Stimulated activated CD4-positive, alpha-beta T cell treated with anti-CD3 and anti-CD28 coated beads, Interleukin-15, amount 100 ng/mL, for 48 hours (primary cell): ENCODE measurements at regions not wholly inside any gene's neighbourhood (a gene's known extent, or its start where the extent isn't known, plus 50 kb on each side); places are given as distances from the start of the nearest gene placed in this dataset.

Source experiments
- DNase-seq, 2 donors: peaks; one replicate each; pipeline ENCODE4 v3.0.0-alpha.2; 2020; ENCODE audit warnings: low read depth in 2 of 2

GRCh38 chr15:98385752-98386381 is 262.5 kb upstream of the IGF1R start:
- no peak for DNase-seq

DNA sequence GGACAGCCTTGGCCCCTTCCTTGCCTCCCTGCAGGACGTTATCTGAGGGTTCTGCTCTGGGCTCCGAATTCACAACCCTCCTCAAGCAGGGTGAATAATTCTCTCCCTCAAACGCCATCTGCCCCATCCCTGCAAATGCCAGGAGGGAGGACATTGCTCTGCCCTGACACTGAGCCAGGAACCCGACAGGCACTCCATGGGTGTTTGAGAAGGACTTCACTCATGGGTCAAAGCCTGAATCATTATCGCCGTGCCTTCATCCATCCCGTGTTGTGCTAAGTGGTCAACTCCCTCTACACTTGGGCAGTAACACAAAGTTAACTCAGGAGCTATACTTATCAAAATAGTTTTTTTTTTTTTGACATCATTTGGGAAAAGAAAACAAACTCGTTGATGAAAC is 261.8 kb upstream of the IGF1R start:
- no peak for DNase-seq

- no peak for DNase-seq
Measured at GRCh38 chr15:98387866-98388265, 260.5 kb upstream of the IGF1R start.

DNA sequence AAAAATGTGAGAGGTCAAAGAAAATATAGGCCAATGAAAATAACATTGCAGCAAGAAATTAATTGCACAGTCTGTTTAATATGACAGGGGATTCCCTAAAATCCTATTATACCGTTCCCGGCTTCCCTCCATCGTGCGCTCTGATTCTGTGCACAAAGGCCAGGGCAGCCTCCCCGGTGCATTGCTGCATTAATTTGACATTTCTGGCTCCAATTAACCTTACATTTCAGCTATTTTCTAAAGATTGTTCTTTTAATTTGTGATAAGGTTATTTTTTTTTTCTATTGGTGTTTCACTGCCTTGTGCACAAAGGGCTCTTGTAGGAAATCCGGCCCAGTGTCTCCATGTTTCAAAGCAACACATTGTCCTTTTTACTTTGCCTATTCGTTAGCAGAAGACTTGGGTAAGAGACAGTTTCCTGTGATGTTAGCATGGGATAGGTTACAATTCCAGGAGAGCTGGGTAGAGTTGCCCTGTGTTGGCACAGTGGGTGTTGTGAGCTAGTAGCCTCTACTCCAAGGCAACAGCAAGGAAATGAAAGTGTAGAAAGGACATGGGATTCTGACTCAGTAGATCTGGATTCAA is 257.3 kb upstream of the IGF1R start:
- DNase-seq = no peak

DNA sequence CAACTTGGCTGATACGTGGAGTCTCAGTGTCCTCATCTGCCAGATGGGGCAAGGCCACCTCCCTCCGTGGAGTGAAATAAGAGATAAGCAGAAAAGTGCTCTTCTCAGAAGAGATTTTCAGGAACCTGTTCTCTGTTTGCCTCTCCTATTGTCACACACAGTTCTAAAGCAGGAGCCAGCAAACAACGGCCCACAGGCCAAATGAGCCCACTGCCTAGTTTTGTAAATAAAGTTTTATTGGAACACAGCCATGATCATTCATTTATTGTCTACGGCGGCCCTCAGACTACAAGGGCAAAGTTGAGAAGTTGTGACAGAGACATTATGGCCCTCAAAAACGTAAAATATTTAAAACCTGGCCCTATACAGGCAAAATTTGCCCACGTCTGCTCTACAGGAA is 256.8 kb upstream of the IGF1R start:
- DNase-seq = no peak

GRCh38 chr15:98393471-98393870 is 254.9 kb upstream of the IGF1R start:
- no peak for DNase-seq

- no peak for DNase-seq
Measured at GRCh38 chr15:98394546-98394945, 253.8 kb upstream of the IGF1R start.

DNA sequence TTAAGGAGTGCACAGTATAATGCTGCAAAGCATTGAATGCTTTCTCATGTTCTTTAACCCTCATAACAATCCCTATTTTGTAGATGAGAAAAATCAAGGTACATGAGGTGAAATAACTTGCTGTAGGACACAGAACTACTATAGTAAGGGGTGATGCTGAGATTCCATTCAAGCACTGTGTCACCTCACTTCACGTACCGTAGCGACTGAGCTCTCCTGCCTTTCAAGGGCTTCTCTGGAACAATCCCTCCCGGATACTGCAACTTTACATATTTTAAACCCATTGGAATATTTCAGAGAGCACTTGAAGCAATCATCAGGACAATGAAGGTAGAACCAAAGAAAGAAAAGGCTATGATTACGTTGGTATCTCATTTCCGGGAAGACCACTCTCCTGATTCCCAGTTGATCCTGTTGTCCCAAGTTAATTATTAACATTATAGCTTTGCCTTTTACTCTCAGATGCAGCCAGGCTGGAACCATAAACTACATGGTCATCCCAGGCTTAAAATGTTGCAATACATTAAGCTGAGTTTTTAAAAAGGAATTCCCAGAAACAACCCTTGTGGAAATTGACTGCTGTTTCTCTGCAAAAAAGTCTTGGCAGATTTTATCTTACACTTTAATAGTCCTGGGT is 252.2 kb upstream of the IGF1R start:
- no peak for DNase-seq

- DNase-seq = no peak
Measured at GRCh38 chr15:98397419-98397818, 250.9 kb upstream of the IGF1R start.

DNA sequence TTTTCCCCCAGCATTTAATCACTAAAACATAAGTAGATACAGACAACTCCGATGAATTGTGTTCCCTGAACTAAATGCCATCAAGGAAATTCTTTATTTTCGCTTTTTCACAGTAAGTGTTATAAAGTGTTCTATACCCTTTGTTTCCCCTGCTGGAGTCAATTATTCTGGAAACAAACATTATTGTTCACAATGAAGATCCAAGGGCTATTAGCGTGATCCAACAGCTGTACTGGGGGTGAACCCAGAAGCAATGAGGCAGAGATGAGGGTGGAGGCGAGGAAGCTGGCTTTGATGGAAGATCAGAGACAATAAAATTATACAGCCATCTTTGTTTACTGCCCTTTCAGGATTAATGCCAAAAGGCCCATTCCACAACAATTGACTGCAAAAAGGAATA is 250.3 kb upstream of the IGF1R start:
- no peak for DNase-seq

DNA sequence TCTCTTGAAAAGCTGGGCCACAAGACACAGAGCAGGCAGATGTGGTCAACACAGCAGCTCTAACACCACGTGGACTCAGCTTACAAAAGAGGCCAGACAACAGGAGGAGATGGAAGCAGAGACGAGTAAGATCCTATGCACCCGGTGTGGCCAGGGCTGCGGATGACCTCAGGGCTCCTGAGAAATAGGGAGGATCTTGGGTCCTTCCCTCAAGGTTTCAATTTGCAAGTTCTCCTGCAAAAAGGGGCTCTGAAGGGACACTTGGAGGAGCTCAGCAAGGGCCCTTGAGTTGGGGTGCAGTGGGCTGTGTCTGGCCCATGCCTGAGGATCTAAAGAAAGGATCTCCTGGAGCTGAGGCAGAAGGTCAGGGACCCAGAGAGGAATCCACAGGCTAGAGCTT is 249.5 kb upstream of the IGF1R start:
- no peak for DNase-seq

- DNase-seq = no peak
Measured at GRCh38 chr15:98400120-98400519, 248.2 kb upstream of the IGF1R start.

DNA sequence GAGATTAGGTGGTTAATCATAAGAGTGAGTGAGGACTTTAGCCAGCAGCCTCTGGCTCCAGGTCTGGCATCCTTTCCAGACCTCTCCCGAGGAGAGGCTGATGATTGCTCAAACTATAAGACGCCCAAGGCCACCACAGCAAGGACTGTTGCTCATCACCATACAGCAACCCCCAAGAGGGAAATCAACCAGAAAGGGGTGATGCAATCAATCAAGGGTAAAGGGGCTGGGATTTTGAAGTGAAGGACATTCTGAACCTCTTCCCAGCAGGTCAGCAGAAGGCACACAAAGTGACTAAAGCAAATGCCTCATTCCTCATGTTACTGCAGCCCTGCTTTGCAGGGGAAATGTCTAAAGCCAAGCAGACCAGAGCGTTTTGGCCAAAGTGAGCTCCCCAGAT is 247.3 kb upstream of the IGF1R start:
- no peak for DNase-seq

DNA sequence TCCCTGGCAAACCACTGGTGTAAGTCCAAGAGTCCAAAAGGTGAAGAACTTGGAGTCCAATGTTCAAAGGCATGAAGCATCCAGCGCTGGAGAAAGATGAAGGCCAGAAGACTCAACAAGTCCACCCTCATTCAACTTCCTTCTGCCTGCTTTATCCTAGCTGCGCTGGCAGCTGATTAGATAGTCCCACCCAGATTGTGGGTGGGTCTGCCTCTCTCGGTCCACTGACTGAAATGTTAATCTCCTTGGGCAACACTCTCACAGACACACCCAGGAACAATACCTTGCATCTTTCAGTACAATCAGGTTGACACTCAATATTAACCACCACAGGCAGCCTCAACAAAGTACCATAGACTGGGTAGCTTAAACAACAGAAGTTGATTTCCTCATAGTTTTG is 245.9 kb upstream of the IGF1R start:
- no peak for DNase-seq

- no peak for DNase-seq
Measured at GRCh38 chr15:98403169-98403568, 245.2 kb upstream of the IGF1R start.

DNA sequence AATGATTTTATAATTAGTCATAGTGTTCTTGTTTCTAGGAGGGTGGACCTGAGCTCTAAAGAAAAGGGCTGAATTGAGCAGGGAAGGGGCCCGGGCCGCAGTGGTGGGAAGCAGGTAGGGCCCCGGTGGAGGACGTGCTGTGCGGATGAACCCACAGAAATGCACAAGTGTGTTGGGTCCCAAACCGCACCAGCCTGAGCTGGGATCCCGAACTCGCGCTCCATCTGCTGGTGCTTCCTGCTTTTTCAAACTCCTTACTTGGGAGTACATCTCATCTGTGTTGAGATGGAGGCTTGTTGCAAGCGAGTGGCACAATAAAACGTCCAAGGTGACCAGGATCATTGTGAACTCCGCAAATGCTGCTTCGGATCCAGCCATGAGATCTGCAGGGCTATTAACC is 244.8 kb upstream of the IGF1R start:
- no peak for DNase-seq

GRCh38 chr15:98405013-98405412 is 243.3 kb upstream of the IGF1R start:
- no peak for DNase-seq

DNA sequence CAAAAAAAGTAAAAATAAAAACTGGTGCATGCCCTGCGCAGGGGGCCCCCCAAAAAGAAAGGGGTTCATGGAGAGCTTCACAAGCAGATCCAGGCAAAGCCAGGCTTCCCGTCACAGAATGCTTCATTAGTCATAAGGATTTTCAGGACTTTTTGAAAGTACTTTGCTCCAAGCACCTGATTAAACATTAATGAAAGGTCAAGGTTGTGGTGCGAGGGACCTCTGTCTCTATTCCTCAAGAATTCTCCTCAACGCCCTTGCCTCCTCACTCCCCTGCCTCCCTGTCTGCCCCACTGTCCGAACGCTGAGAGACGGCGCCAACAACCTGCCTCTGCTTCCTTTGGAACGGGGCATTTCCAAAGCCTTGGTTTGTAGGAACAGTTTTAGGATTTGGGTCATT is 240.1 kb upstream of the IGF1R start:
- DNase-seq = no peak

DNA sequence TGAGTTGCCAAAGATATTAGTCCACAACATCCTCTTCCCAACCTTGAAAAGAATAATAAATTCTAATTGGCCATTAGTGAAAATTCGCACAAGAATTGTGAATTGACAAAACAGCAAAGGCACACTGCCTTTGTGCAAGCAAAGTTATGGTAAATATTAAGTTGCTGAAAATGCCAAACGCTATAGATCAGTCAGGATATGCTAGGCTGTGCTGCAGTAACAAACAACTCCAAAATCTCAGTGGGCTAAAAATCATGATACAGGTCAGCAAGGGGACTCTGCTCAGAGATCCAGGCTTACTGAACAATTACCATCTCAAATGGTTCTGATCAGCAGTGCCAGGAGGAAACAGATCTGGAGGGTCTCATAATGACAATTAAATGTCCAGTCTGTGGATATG is 238.0 kb upstream of the IGF1R start:
- DNase-seq = no peak

- DNase-seq = no peak
Measured at GRCh38 chr15:98412852-98413251, 235.5 kb upstream of the IGF1R start.

DNA sequence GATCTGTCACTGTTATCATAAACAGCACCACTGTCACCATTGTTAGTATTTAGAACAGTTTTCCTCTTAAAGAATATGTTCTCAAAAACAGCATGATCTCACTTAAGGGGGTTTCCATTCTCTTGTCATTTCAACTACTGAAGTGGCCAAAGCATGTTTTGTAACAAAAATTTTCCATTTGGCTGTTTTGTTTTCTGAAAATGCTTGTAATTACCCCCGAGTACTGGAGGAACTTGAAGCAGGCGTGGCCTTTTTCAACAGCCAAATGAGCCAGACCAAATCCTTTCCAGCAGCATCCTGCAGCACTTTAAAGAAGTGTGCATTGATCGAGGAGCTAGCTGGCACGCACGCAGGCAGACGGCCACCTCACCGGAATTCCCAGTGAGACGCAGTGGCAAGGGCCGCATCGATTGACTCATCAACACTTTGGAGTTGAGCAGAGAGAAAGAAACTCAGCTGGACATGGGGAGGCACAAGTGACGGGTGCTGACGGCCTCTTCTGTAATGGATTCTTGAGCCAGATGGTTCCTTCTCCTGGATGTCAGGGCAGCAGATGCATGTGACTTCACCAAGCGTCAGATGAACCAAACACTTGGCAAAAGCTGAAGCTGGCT is 234.3 kb upstream of the IGF1R start:
- no peak for DNase-seq

- DNase-seq = no peak
Measured at GRCh38 chr15:98416222-98416855, 232.0 kb upstream of the IGF1R start.

GRCh38 chr15:98417346-98417745 is 231.0 kb upstream of the IGF1R start:
- no peak for DNase-seq
